H1 (cell line): ENCODE measurements at regions not wholly inside any gene's neighbourhood (a gene's known extent, or its start where the extent isn't known, plus 50 kb on each side); places are given as distances from the start of the nearest gene placed in this dataset.

Source experiments
- BACH1 ChIP-seq: IDR thresholded peaks from 2 replicates; pipeline ENCODE4 v1.6.1; 2012; ENCODE audit warnings: low read length, improper control_type of control experiment
- CHD1 ChIP-seq: IDR thresholded peaks from 2 replicates; pipeline ENCODE4 v1.6.1; 2012; ENCODE audit warnings: low read depth, low read length, improper control_type of control experiment
- CHD2 ChIP-seq: IDR thresholded peaks from 2 replicates; pipeline ENCODE4 v1.6.1; 2012; ENCODE audit warnings: low read length, improper control_type of control experiment
- CTBP2 ChIP-seq: IDR thresholded peaks from 2 replicates; pipeline ENCODE4 v1.7.0; 2011; ENCODE audit warnings: borderline replicate concordance, mild to moderate bottlenecking, moderate library complexity, mixed read lengths, low read length; ENCODE audit not compliant: insufficient read depth, insufficient read length
- EZH2 ChIP-seq: fragments of 200-600 bp; sonication (generic); IDR thresholded peaks from 2 replicates; pipeline ENCODE4 v1.7.1; 2012; ENCODE audit warnings: low read depth, mild to moderate bottlenecking, moderate library complexity, low read length, inconsistent platforms; ENCODE audit not compliant: severe bottlenecking
- GABPA ChIP-seq: IDR thresholded peaks from 2 replicates; pipeline ENCODE4 v1.6.1; 2011; ENCODE audit warnings: mild to moderate bottlenecking, low read length, moderate library complexity, borderline replicate concordance; ENCODE audit not compliant: insufficient read depth
- GTF2F1 ChIP-seq: IDR thresholded peaks from 2 replicates; pipeline ENCODE4 v1.6.1; 2012; ENCODE audit warnings: low read depth, low read length, improper control_type of control experiment, borderline replicate concordance
- HDAC2 ChIP-seq, 2 experiments: fragments of 300-600 bp in 1 of 2; sonication (generic) in 1 of 2; IDR thresholded peaks; 2 replicates each; pipeline ENCODE4 v1.6.1; 2011 to 2012; ENCODE audit warnings: low read depth in 2 of 2, low read length in 2 of 2, mild to moderate bottlenecking in 2 of 2, moderate library complexity in 2 of 2, borderline replicate concordance in 1 of 2, inconsistent platforms in 1 of 2
- PHF8 ChIP-seq: fragments of 200-600 bp; sonication (generic); conservative IDR thresholded peaks from 2 replicates; pipeline ENCODE4 v1.7.1; 2012; ENCODE audit warnings: low read depth, mild to moderate bottlenecking, inconsistent platforms, low read length, moderate library complexity
- POU5F1 ChIP-seq: IDR thresholded peaks from 2 replicates; pipeline ENCODE4 v1.6.1; 2011; ENCODE audit warnings: low read depth, mild to moderate bottlenecking, low read length, moderate library complexity
- RFX5 ChIP-seq: IDR thresholded peaks from 2 replicates; pipeline ENCODE4 v1.6.1; 2011; ENCODE audit warnings: low read depth, low read length, improper control_type of control experiment, borderline replicate concordance
- SP4 ChIP-seq: IDR thresholded peaks from 2 replicates; pipeline ENCODE4 v1.6.1; 2012; ENCODE audit warnings: low read length, inconsistent platforms
- TCF12 ChIP-seq: IDR thresholded peaks from 2 replicates; pipeline ENCODE4 v1.6.1; 2011; ENCODE audit warnings: low read depth, mild to moderate bottlenecking, low read length
- TEAD4 ChIP-seq: IDR thresholded peaks from 2 replicates; pipeline ENCODE4 v1.6.1; 2012; ENCODE audit warnings: low read depth, low read length, inconsistent platforms, mixed read lengths

- TF ChIP-seq TEAD4 (no peak), HDAC2 (IDR thresholded peaks at IDR 0.05; ENCODE audit: borderline replicate concordance in 1 of 2, low read depth in 2 of 2, low read length in 2 of 2) (no peak), CHD1 (no peak), RFX5 (no peak), CTBP2 (no peak), TCF12 (no peak), CHD2 (no peak), GTF2F1 (no peak), BACH1 (no peak), POU5F1 (no peak), SP4 (no peak), PHF8 (no peak), EZH2 (no peak), GABPA (no peak)
Measured at GRCh38 chr2:183984871-183985270, 613.5 kb upstream of the ZNF804A start (continued).
